Activated CD8-positive, alpha-beta T cell treated with anti-CD3 and anti-CD28 coated beads, Interleukin-2, amount 10 ng/mL, durations not matched to agents 7 days and 5 days (primary cell): ENCODE measurements at regions not wholly inside any gene's neighbourhood (a gene's known extent, or its start where the extent isn't known, plus 50 kb on each side); places are given as distances from the start of the nearest gene placed in this dataset.
"Not testable (repeated sequence)": the region's sequence is repeated elsewhere in the genome, so short reads cannot be mapped to it uniquely, and the experiment has no call there.

Experiments
- ATAC-seq: fragments of 150-1000 bp; cut with Tn5 transposase; one replicate; pipeline ENCODE4 v1.10.0; 2021; ENCODE audit warnings: moderate library complexity
- CTCF ChIA-PET: fragments of 350-600 bp; sonication (Branson Sonifier 250); formaldehyde crosslinking; loops from one replicate; lab custom pipeline; 2021; ENCODE audit warnings: antibody characterized with exemption; lab: Charles Lee
- POLR2A ChIA-PET: fragments of 350-600 bp; sonication (Branson Sonifier 250); formaldehyde crosslinking; loops from one replicate; lab custom pipeline; 2021; ENCODE audit warnings: antibody characterized with exemption; lab: Charles Lee
- DNase-seq: peaks from one replicate; pipeline ENCODE4 v3.0.0-alpha.2; 2020
- H3K27ac Mint-ChIP-seq: one replicate; pipeline ENCODE4 v1.8.0; 2021; ENCODE audit warnings: mild to moderate bottlenecking, mixed read lengths
- H3K27me3 Mint-ChIP-seq: one replicate; pipeline ENCODE4 v1.8.0; 2021; ENCODE audit warnings: low read depth, mixed read lengths
- H3K36me3 Mint-ChIP-seq: one replicate; pipeline ENCODE4 v1.8.0; 2021; ENCODE audit warnings: low read depth, mixed read lengths
- H3K4me1 Mint-ChIP-seq: one replicate; pipeline ENCODE4 v1.8.0; 2021; ENCODE audit warnings: low read depth, mixed read lengths
- H3K4me3 Mint-ChIP-seq: one replicate; pipeline ENCODE4 v1.8.0; 2021; ENCODE audit warnings: mild to moderate bottlenecking, mixed read lengths
- H3K9me3 Mint-ChIP-seq: one replicate; pipeline ENCODE4 v1.8.0; 2022; ENCODE audit warnings: mixed read lengths; ENCODE audit not compliant: insufficient read depth

DNA sequence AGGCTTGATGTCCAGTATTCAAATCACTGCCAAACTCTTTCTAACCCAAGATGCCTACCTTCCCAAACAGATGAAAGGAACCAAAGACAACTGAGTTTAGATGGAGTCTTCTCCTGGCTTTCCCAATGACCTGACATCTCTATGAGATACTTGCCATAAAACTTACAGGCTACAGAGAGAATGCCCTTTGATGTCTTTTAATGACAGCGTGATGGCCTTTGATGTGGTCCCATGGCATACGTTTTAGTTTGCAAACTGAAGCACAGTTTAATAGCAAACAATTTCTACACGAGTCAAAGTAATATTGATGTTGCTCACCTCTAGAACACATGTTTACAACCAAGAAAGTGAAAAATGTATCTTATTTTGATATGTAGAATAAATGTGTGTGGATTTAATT is 73.2 kb downstream of the ZIC4 start:
- Mint-ChIP-seq H3K27ac (no peak overlapping the region), H3K27me3 (no peaks in the 10 kb centered on the region), H3K9me3 (no peaks in the 10 kb centered on the region), H3K36me3 (no peaks in the 10 kb centered on the region), H3K4me1 (no peaks in the 10 kb centered on the region), H3K4me3 (no peak overlapping the region)
- DNase-seq (no peak), ATAC-seq (no peak)
- ChIA-PET POLR2A (no interaction called here), CTCF (no interaction called here)

DNA sequence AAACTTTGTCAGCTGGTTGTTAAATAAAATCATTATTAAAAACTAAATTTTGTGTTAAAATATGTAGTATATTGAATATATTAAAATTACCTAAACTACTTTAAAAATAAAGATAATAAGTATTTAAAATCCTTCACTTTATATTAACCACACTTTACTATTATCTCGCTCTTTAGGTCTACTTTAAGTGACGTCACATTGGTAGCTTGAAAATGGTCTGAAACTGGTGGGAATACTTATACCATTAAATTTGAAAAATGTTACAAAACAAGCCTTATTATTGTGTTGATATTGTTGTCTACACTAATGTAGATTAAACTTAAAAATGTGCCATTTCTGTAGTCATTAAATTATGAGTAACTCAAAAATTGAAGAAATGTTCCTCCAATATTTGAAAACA is 77.6 kb downstream of the ZIC4 start:
- Mint-ChIP-seq H3K9me3 (no peaks in the 10 kb centered on the region), H3K27ac (no peak overlapping the region), H3K36me3 (no peaks in the 10 kb centered on the region), H3K27me3 (no peaks in the 10 kb centered on the region), H3K4me3 (no peak overlapping the region), H3K4me1 (no peaks in the 10 kb centered on the region)
- ChIA-PET POLR2A (no interaction called here), CTCF (no interaction called here)
- DNase-seq, result no peak
- ATAC-seq, result no peak

DNA sequence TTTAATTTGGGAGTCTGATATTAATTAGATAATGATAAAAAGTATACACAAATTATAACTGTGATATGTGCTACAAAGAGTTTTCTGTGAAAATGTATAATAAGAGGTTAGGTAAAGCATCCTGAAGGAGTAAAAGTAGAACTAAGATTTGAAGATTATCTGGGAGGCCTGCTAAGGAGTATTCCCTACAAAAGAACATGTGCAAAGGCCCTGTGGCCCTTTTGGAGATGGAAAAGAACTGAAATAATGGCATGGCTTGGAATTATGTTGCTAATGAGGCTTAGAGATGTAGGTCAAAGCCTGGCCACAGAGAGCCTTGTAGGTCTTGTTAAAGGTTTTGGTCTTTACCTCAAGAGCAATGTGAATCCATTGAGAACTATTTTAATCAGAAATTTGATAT is 82.0 kb downstream of the ZIC4 start:
- ATAC-seq (no peak), DNase-seq (no peak)
- Mint-ChIP-seq H3K4me1 (no peaks in the 10 kb centered on the region), H3K27me3 (no peaks in the 10 kb centered on the region), H3K36me3 (no peaks in the 10 kb centered on the region), H3K4me3 (no peak overlapping the region), H3K27ac (no peak overlapping the region), H3K9me3 (no peaks in the 10 kb centered on the region)
- ChIA-PET POLR2A (no interaction called here), CTCF (interaction anchor here (1.0 kb wide), 1 partner anchor 10 kb away, joined by 3 read pairs; no protein-coding TSS in a partner anchor)

DNA sequence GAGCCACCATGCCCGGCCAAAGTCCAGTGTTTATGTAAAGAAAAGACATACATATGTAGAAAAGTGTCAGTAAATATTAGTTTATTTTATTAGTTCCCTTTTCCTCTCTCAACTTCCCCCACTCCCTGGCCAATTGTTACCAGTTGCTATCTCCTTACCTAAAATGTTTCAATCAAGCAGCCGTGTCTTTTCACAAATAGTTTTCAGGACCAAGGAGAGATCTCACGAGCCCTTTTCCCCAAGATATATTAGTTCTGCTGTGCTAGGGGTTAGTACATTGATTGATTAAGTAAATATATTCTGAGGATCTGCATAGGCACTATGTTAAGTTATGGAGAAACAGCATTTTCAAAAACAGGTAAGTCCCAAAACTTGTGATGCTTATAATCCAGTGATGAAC is 87.4 kb downstream of the ZIC4 start:
- H3K4me3 Mint-ChIP-seq, result no peak overlapping the region
- ChIA-PET CTCF (no interaction called here), POLR2A (no interaction called here)
- H3K9me3 Mint-ChIP-seq, result no peaks in the 10 kb centered on the region
- no peaks in the 10 kb centered on the region for H3K27me3 Mint-ChIP-seq
- ATAC-seq, result no peak
- DNase-seq, result no peak
- no peaks in the 10 kb centered on the region for H3K36me3 Mint-ChIP-seq
- H3K4me1 Mint-ChIP-seq, result no peaks in the 10 kb centered on the region
- H3K27ac Mint-ChIP-seq, result no peak overlapping the region

DNA sequence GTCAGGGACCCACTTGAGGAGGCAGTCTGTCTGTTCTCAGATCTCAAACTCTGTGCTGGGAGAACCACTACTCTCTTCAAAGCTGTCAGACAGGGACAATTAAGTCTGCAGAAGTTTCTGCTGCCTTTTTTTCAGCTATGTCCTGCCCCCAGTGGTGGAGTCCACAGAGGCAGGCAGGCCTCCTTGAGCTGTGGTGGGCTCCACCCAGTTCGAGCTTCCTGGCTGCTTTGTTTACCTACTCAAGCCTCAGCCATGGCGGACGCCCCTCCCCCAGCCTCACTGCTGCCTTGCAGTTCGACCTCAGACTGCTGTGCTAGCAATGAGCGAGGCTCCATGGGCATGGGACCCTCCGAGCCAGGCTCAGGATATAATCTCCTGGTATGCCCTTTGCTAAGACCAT is 89.3 kb downstream of the ZIC4 start:
- DNase-seq, ATAC-seq, H3K4me3 Mint-ChIP-seq, H3K4me1 Mint-ChIP-seq, H3K9me3 Mint-ChIP-seq, H3K27ac Mint-ChIP-seq, H3K36me3 Mint-ChIP-seq, CTCF ChIA-PET, POLR2A ChIA-PET, H3K27me3 Mint-ChIP-seq: not testable (repeated sequence)

DNA sequence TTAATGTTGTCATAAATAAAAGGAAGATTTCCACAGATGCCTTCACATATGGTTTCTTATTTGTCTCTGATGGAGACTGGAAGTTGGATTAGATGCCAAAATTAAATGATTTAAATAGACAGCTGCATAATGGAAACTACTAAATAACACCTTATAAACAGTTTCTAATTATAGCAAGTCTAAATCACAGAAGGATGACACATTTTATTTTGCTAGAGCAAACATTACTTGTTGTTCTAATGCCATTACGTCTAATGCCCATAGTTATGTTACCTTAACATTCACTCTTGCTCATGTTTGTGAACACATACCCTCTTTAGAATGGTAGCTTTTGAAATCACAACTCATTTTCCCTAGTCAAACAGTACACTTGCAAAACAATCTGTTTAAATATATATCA is 92.8 kb downstream of the ZIC4 start:
- Mint-ChIP-seq H3K36me3 (no peaks in the 10 kb centered on the region), H3K27ac (no peak overlapping the region), H3K4me1 (no peaks in the 10 kb centered on the region), H3K4me3 (no peak overlapping the region), H3K27me3 (no peaks in the 10 kb centered on the region), H3K9me3 (no peaks in the 10 kb centered on the region)
- CTCF ChIA-PET, result no interaction called here
- no peak for DNase-seq
- ATAC-seq, result no peak
- POLR2A ChIA-PET, result no interaction called here

DNA sequence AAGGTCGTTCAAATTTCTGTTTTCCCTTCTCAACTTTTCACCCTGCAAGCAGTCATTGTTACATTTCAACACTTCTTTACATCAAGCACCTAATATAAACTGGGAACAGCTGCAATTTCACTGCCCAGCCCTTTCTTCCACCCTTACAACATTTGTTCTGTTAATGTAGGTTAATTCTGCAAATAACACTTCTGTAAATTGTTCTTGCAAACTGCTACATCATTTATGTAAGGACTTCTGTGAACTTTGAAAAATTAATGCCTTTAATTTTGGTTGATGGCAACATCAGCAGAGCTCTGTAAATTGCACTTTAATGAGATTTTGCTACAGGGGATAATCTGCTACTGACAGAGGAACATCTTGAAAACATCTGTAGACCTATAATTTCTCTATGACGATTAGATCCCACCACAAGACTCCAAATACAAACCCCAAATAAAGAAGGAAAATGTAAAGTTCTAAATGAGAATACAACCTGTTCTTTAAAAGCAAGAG is 93.5 kb downstream of the ZIC4 start:
- DNase-seq (no peak), ATAC-seq (no peak)
- Mint-ChIP-seq H3K27me3 (no peaks in the 10 kb centered on the region), H3K9me3 (no peaks in the 10 kb centered on the region), H3K4me1 (no peaks in the 10 kb centered on the region), H3K36me3 (no peaks in the 10 kb centered on the region), H3K4me3 (no peak overlapping the region), H3K27ac (no peak overlapping the region)
- POLR2A ChIA-PET, result no interaction called here
- CTCF ChIA-PET, result no interaction called here

DNA sequence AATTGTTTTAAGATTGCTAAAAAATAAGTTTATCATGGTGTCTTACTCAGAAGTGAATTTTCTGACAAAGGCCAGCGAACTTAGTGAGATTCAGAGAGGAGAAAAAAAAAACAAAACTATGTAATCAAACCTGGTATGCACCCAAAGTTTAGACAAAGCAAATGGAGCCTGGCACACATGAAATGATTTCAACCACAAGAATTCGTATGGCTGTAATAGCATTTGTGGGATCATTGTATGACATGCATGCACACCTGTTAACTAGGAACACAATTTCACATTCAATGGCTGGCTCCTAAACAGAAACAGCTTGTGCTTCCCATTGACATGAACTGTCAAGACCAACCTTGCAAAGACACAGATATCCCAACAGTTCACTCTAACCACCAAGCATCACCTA is 94.6 kb downstream of the ZIC4 start:
- H3K9me3 Mint-ChIP-seq, result no peaks in the 10 kb centered on the region
- H3K27ac Mint-ChIP-seq, result no peak overlapping the region
- no peak for ATAC-seq
- POLR2A ChIA-PET, result no interaction called here
- H3K4me3 Mint-ChIP-seq, result no peak overlapping the region
- DNase-seq, result no peak
- CTCF ChIA-PET, result no interaction called here
- no peaks in the 10 kb centered on the region for H3K27me3 Mint-ChIP-seq
- no peaks in the 10 kb centered on the region for H3K4me1 Mint-ChIP-seq
- no peaks in the 10 kb centered on the region for H3K36me3 Mint-ChIP-seq

DNA sequence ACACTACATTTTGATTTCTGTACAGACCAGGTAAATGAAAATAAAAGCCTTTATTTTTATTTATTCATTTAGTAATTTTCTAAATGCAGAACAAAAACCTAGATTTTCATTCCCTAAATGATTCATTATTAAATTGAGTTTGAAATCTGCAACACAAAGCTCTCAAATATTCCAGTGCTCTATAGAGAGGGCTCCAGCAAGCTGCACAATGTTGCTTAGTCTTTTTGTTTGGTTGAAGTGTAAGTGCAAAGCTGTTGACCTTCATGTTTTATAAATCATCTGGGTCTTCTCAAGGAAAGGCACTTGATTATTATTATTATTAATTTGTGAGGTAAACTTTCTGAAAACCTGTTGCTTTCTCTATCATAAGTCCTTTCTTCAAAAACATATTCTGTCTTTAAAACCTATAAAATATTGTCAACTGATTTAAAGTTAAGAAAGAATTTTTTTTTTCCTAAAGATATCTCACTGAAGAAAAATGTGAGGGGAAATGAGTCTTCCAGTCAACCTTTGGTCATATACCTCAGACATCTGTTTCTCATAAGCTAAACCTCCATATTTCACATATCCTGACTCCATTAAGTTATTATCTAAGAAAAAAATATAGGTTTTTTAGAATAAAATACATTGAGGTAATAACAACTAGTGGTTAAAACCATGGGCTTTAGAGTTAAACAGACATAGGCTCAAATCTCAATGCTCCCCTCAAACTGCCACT is 100.7 kb downstream of the ZIC4 start:
- no peaks in the 10 kb centered on the region for H3K9me3 Mint-ChIP-seq
- H3K27me3 Mint-ChIP-seq, result no peaks in the 10 kb centered on the region
- ChIA-PET POLR2A (no interaction called here), CTCF (no interaction called here)
- H3K36me3 Mint-ChIP-seq, result no peaks in the 10 kb centered on the region
- no peak overlapping the region for H3K4me3 Mint-ChIP-seq
- DNase-seq (no peak), ATAC-seq (no peak)
- no peak overlapping the region for H3K27ac Mint-ChIP-seq
- H3K4me1 Mint-ChIP-seq, result no peaks in the 10 kb centered on the region

DNA sequence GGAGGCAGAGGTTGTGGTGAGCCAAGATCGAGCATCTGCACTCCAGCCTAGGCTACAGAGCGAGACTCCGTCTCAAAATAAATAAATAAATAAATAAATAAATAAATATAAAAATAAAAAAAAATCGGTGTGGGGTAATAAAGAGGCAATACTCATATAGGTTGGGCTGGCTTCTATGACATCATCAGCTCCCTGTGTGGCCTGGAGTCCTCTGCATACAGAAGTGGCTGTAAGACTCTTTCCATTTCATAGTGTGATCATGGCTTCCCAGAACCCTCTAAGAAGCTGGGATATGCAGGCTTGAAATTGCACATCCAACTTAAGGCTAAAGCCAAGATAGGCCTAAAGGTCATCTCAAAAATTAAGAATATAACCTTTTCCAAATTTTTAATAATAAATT is 101.6 kb downstream of the ZIC4 start:
- no peaks in the 10 kb centered on the region for H3K4me1 Mint-ChIP-seq
- POLR2A ChIA-PET, result no interaction called here
- no peak for ATAC-seq
- DNase-seq, result no peak
- no peaks in the 10 kb centered on the region for H3K27me3 Mint-ChIP-seq
- no peaks in the 10 kb centered on the region for H3K9me3 Mint-ChIP-seq
- H3K36me3 Mint-ChIP-seq, result no peaks in the 10 kb centered on the region
- H3K27ac Mint-ChIP-seq, result no peak overlapping the region
- no peak overlapping the region for H3K4me3 Mint-ChIP-seq
- CTCF ChIA-PET, result no interaction called here

DNA sequence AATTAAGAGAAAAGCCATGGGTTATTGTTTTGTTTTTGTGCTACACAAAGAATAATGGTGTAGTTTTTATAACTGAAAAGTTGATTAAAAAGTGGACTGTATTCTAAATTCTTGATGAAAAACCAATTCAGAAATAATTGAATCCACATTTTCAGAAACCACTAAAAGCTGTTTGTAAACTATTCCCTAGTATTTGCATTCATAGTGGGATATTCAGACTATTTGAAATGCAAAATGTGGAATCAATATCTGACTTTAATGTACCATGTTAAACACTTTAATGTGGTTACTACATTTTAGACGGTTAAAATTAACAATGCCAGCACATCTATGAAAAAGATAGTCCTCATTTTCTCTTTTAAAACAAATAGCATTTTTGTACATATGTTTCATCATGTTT is 104.6 kb downstream of the ZIC4 start:
- H3K36me3 Mint-ChIP-seq, result no peaks in the 10 kb centered on the region
- H3K27ac Mint-ChIP-seq, result no peak overlapping the region
- DNase-seq (no peak), ATAC-seq (no peak)
- no peaks in the 10 kb centered on the region for H3K4me1 Mint-ChIP-seq
- POLR2A ChIA-PET, result no interaction called here
- CTCF ChIA-PET, result no interaction called here
- H3K27me3 Mint-ChIP-seq, result no peaks in the 10 kb centered on the region
- H3K4me3 Mint-ChIP-seq, result no peak overlapping the region
- H3K9me3 Mint-ChIP-seq, result no peaks in the 10 kb centered on the region

DNA sequence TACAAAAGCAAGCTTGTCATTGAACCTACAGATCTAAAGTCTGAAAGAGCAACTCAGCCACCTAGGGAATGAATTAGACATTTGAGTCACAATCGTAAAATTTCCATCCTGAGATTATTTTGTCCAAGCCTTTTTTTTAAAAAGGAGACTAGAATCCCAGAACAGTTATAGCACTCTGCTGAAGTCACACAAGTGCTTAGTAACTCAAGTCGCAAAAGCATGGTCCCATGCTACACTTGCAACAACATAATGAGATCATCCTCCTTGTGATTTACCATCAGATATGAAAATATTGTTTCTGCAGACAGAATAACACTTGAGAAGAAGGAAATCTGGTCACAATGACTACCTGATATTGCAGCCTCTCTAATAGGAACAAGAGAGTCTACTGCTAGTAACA is 106.7 kb downstream of the ZIC4 start:
- DNase-seq, result no peak
- H3K27ac Mint-ChIP-seq, result no peak overlapping the region
- no peaks in the 10 kb centered on the region for H3K4me1 Mint-ChIP-seq
- H3K27me3 Mint-ChIP-seq, result no peaks in the 10 kb centered on the region
- no peaks in the 10 kb centered on the region for H3K36me3 Mint-ChIP-seq
- ChIA-PET POLR2A (no interaction called here), CTCF (no interaction called here)
- ATAC-seq, result no peak
- no peak overlapping the region for H3K4me3 Mint-ChIP-seq
- H3K9me3 Mint-ChIP-seq, result no peaks in the 10 kb centered on the region

DNA sequence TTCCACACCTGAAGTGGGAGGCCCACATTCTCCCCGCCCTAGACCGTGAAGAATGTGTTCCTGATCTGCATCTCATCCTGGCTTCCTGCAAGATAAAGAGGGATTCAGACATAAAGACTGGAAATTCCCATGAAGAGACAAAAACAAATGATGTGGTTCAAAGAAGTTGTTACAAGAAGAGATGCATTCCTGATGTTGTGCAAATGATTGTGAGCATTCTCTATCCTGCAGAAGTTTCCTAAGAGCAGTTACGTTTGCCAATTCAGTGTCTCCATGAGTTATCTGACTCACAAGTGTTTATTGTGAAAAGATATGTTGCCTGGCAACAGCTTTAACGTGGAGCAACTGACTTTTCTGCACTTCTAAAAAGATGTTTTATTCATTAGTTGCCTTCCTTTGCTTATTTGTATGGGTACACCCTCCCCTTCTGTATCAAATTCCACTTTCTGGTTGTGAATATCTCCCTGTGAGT is 107.8 kb downstream of the ZIC4 start:
- H3K4me1 Mint-ChIP-seq, result no peaks in the 10 kb centered on the region
- H3K27ac Mint-ChIP-seq, result no peak overlapping the region
- ATAC-seq, result no peak
- POLR2A ChIA-PET, result no interaction called here
- no peaks in the 10 kb centered on the region for H3K27me3 Mint-ChIP-seq
- H3K4me3 Mint-ChIP-seq, result no peak overlapping the region
- no peaks in the 10 kb centered on the region for H3K36me3 Mint-ChIP-seq
- no peak for DNase-seq
- CTCF ChIA-PET, result no interaction called here
- H3K9me3 Mint-ChIP-seq, result no peaks in the 10 kb centered on the region
